CD8-positive, alpha-beta memory T cell (primary cell): ENCODE measurements at regions not wholly inside any gene's neighbourhood (a gene's known extent, or its start where the extent isn't known, plus 50 kb on each side); places are given as distances from the start of the nearest gene placed in this dataset.
A peak's percentile ranks its signal among the peaks of the same experiment; 100 is the strongest.

Source experiments
- CTCF ChIA-PET: fragments of 350-600 bp; sonication (Branson Sonifier 250); formaldehyde crosslinking; loops from one replicate; lab custom pipeline; 2021; ENCODE audit warnings: antibody characterized with exemption; lab: Charles Lee
- POLR2A ChIA-PET: fragments of 350-600 bp; sonication (Branson Sonifier 250); formaldehyde crosslinking; loops from one replicate; lab custom pipeline; 2021; ENCODE audit warnings: antibody characterized with exemption; lab: Charles Lee
- DNase-seq, 5 donors: peaks; one replicate each; pipeline versions ENCODE4 v3.0.0 to v3.0.0-alpha.2; 2020 to 2022; ENCODE audit warnings: mixed read lengths in 1 of 5
- H3K27ac ChIP-seq: one replicate; pipeline ENCODE4 v1.7.0; 2013; ENCODE audit warnings: low read depth, mild to moderate bottlenecking, low read length, moderate library complexity
- H3K27me3 ChIP-seq: 2 replicates; pipeline ENCODE4 v1.7.0; 2013; ENCODE audit warnings: low read length, mild to moderate bottlenecking; ENCODE audit not compliant: insufficient read depth, poor library complexity, severe bottlenecking
- H3K36me3 ChIP-seq: 2 replicates; pipeline ENCODE4 v1.7.0; 2013; ENCODE audit warnings: mild to moderate bottlenecking, low read length, moderate library complexity; ENCODE audit not compliant: insufficient read depth
- H3K4me1 ChIP-seq: 2 replicates; pipeline ENCODE4 v1.7.0; 2013; ENCODE audit warnings: mild to moderate bottlenecking, low read length, moderate library complexity; ENCODE audit not compliant: insufficient read depth
- H3K4me3 ChIP-seq: 2 replicates; pipeline ENCODE4 v1.7.0; 2013; ENCODE audit warnings: mild to moderate bottlenecking, low read length
- H3K9me3 ChIP-seq: 2 replicates; pipeline ENCODE4 v1.7.0; 2013; ENCODE audit warnings: mild to moderate bottlenecking, low read length
- H3K27ac Mint-ChIP-seq, 8 donors: one replicate each; pipeline ENCODE4 v1.8.0; 2020 to 2021; ENCODE audit warnings: mixed read lengths in 8 of 8, mild to moderate bottlenecking in 6 of 8, inconsistent platforms in 3 of 8, moderate library complexity in 3 of 8
- H3K27me3 Mint-ChIP-seq, 2 donors: one replicate each; pipeline ENCODE4 v1.8.0; 2020 to 2021; ENCODE audit warnings: mixed read lengths in 2 of 2, mild to moderate bottlenecking in 1 of 2, moderate library complexity in 1 of 2
- H3K36me3 Mint-ChIP-seq, 3 donors: one replicate each; pipeline ENCODE4 v1.8.0; 2020 to 2021; ENCODE audit warnings: mixed read lengths in 3 of 3, inconsistent platforms in 1 of 3, mild to moderate bottlenecking in 1 of 3
- H3K4me1 Mint-ChIP-seq, 3 donors: one replicate each; pipeline ENCODE4 v1.8.0; 2020 to 2021; ENCODE audit warnings: mixed read lengths in 3 of 3, inconsistent platforms in 1 of 3, mild to moderate bottlenecking in 1 of 3
- H3K4me3 Mint-ChIP-seq, 7 donors: one replicate each; pipeline ENCODE4 v1.8.0; 2020 to 2021; ENCODE audit warnings: mixed read lengths in 7 of 7, mild to moderate bottlenecking in 6 of 7, moderate library complexity in 4 of 7, inconsistent platforms in 2 of 7
- H3K9me3 Mint-ChIP-seq, 5 donors: one replicate each; pipeline ENCODE4 v1.8.0; 2020 to 2022; ENCODE audit warnings: mixed read lengths in 5 of 5, mild to moderate bottlenecking in 3 of 5, moderate library complexity in 2 of 5, inconsistent platforms in 1 of 5

- H3K4me3 Mint-ChIP-seq: no peak overlapping the region
- Histone ChIP-seq H3K27ac (no peak overlapping the region), H3K4me1 (no peaks in the 10 kb centered on the region), H3K4me3 (no peak overlapping the region), H3K27me3 (no peaks in the 10 kb centered on the region), H3K36me3 (no peaks in the 10 kb centered on the region), H3K9me3 (no peaks in the 10 kb centered on the region)
- no peaks in the 10 kb centered on the region for H3K9me3 Mint-ChIP-seq
- POLR2A ChIA-PET: no interaction called here
- H3K36me3 Mint-ChIP-seq: no peaks in the 10 kb centered on the region
- no peak overlapping the region for H3K27ac Mint-ChIP-seq
- no peaks in the 10 kb centered on the region for H3K4me1 Mint-ChIP-seq
- CTCF ChIA-PET: no interaction called here
- DNase-seq: no peak
- H3K27me3 Mint-ChIP-seq: peaks cover 0 to 2% of the 10 kb centered on the region in 2 donors
Observed at GRCh38 chr5:39826051-39826450, 401.3 kb upstream of the DAB2 start.

DNA sequence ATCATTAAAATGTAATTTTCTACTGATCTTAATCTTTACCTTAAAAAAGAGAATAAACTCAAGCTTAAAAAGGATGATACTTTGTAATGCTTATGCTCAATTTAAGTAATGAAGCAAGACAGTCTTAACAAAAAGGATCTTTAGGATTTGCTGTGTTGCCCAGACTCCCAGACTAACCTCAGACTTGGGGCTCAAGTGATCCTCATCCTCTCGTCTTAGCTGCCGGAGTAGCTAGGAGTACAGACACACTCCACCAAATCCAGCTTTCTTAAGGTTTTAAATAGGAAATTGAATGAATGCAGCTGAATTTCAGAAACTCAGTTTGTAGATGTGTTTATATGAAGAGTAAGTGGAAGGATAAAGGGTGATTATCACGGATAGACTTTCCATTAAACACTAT is 400.5 kb upstream of the DAB2 start:
- DNase-seq: no peak
- CTCF ChIA-PET: no interaction called here
- Mint-ChIP-seq H3K36me3 (no peaks in the 10 kb centered on the region), H3K9me3 (no peaks in the 10 kb centered on the region), H3K4me3 (no peak overlapping the region), H3K27ac (peak overlapping the region in 1 of 8 donors; percentile 48), H3K27me3 (peaks cover 0 to 2% of the 10 kb centered on the region in 2 donors), H3K4me1 (no peaks in the 10 kb centered on the region)
- no peaks in the 10 kb centered on the region for H3K27me3 ChIP-seq
- no peaks in the 10 kb centered on the region for H3K4me1 ChIP-seq
- no peaks in the 10 kb centered on the region for H3K9me3 ChIP-seq
- H3K27ac ChIP-seq: no peak overlapping the region
- no peak overlapping the region for H3K4me3 ChIP-seq
- POLR2A ChIA-PET: no interaction called here
- H3K36me3 ChIP-seq: no peaks in the 10 kb centered on the region

DNA sequence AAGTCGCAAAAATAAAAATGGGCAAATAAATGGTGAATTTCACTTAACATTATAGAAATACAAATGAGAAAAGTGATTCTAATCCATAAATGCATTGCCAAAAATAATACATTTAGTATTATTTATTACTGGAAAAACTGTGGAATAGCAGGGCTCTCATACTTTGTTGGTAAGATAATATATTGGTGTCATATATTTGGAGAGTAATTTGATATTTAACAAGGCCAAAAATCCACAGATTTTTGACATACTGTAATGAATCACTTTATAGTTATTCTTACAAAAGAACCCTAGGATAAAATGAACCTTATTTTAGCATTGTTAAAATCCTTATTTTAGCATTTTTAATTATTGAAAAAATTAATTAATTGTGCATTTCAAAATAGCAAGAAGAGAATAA is 397.2 kb upstream of the DAB2 start:
- no peaks in the 10 kb centered on the region for H3K36me3 Mint-ChIP-seq
- Histone ChIP-seq H3K36me3 (no peaks in the 10 kb centered on the region), H3K27ac (no peak overlapping the region), H3K4me1 (no peaks in the 10 kb centered on the region), H3K4me3 (no peak overlapping the region), H3K27me3 (no peaks in the 10 kb centered on the region), H3K9me3 (no peaks in the 10 kb centered on the region)
- H3K9me3 Mint-ChIP-seq: no peaks in the 10 kb centered on the region
- ChIA-PET POLR2A (no interaction called here), CTCF (no interaction called here)
- DNase-seq: no peak
- no peak overlapping the region for H3K4me3 Mint-ChIP-seq
- peaks cover 2 to 9% of the 10 kb centered on the region in 2 donors for H3K27me3 Mint-ChIP-seq
- H3K4me1 Mint-ChIP-seq: no peaks in the 10 kb centered on the region
- H3K27ac Mint-ChIP-seq: no peak overlapping the region

GRCh38 chr5:39816866-39817265 is 392.1 kb upstream of the DAB2 start:
- ChIA-PET CTCF (no interaction called here), POLR2A (no interaction called here)
- peaks cover 3 to 31% of the 10 kb centered on the region in 2 donors for H3K27me3 Mint-ChIP-seq
- no peak for DNase-seq
- H3K4me1 ChIP-seq: no peaks in the 10 kb centered on the region
- no peak overlapping the region for H3K4me3 Mint-ChIP-seq
- H3K9me3 ChIP-seq: no peaks in the 10 kb centered on the region
- H3K4me1 Mint-ChIP-seq: no peaks in the 10 kb centered on the region
- no peak overlapping the region for H3K27ac ChIP-seq
- H3K27ac Mint-ChIP-seq: no peak overlapping the region
- no peaks in the 10 kb centered on the region for H3K36me3 ChIP-seq
- no peaks in the 10 kb centered on the region for H3K36me3 Mint-ChIP-seq
- H3K4me3 ChIP-seq: no peak overlapping the region
- H3K9me3 Mint-ChIP-seq: no peaks in the 10 kb centered on the region
- no peaks in the 10 kb centered on the region for H3K27me3 ChIP-seq

GRCh38 chr5:39816156-39816845 is 391.5 kb upstream of the DAB2 start:
- POLR2A ChIA-PET: no interaction called here
- H3K4me3 Mint-ChIP-seq: no peak overlapping the region
- CTCF ChIA-PET: no interaction called here

DNA sequence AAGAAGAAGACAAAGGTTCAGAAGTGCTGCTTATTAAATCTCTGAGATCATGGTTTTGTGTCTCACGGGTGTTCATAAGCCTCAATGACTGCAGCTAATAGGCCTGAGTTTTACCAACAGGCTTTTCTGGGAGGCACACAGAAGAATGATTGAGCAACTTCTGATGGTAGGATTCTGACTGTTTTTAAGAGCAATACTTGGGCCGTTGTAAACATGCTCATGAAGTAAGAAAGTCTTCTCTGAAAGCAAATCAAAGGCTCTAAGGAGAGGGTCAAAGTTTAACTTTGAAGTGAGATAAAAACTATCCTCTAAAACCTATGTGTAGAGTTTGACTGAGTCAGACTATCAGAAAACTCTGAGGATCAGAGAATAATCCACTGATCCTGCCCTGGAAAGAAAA is 390.9 kb upstream of the DAB2 start:
- Mint-ChIP-seq H3K9me3 (no peaks in the 10 kb centered on the region), H3K4me3 (no peak overlapping the region), H3K36me3 (no peaks in the 10 kb centered on the region), H3K4me1 (no peaks in the 10 kb centered on the region), H3K27ac (no peak overlapping the region), H3K27me3 (peaks cover 3 to 31% of the 10 kb centered on the region in 2 donors)
- Histone ChIP-seq H3K4me1 (no peaks in the 10 kb centered on the region), H3K36me3 (no peaks in the 10 kb centered on the region), H3K9me3 (no peaks in the 10 kb centered on the region), H3K27me3 (no peaks in the 10 kb centered on the region), H3K4me3 (no peak overlapping the region), H3K27ac (no peak overlapping the region)
- CTCF ChIA-PET: no interaction called here
- no peak for DNase-seq
- POLR2A ChIA-PET: no interaction called here

More at GRCh38 chr5:39816156-39816845, 391.5 kb upstream of the DAB2 start:
- no peaks in the 10 kb centered on the region for H3K9me3 Mint-ChIP-seq
- no peaks in the 10 kb centered on the region for H3K36me3 ChIP-seq
- no peak overlapping the region for H3K4me3 ChIP-seq
- H3K27me3 Mint-ChIP-seq: peaks cover 3 to 31% of the 10 kb centered on the region in 2 donors
- H3K27me3 ChIP-seq: no peaks in the 10 kb centered on the region
- no peak for DNase-seq
- H3K27ac ChIP-seq: no peak overlapping the region
- H3K27ac Mint-ChIP-seq: no peak overlapping the region
- H3K9me3 ChIP-seq: no peaks in the 10 kb centered on the region
- no peaks in the 10 kb centered on the region for H3K4me1 ChIP-seq
- H3K36me3 Mint-ChIP-seq: no peaks in the 10 kb centered on the region
- H3K4me1 Mint-ChIP-seq: no peaks in the 10 kb centered on the region

DNA sequence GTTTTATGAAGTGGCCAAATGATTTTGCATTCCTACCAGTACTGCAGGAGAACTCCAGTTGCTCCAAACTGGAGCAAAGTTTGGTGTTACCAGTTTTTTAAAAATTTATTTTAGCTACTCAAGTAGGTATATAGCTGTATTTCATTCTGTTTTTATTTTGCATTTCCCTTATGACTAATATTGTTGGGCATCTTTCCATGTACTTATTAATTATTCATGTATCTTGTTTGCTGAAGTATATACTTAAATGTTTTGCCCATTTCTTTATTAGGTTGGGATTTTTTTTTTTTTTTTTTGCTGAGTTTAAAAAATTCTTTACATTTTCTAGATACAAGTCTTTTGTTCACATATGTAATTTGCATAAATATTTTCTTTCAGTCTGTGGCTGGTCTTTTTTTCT is 386.6 kb upstream of the DAB2 start:
- Histone ChIP-seq H3K4me3 (no peak overlapping the region), H3K4me1 (no peaks in the 10 kb centered on the region), H3K27me3 (no peaks in the 10 kb centered on the region), H3K27ac (no peak overlapping the region), H3K9me3 (no peaks in the 10 kb centered on the region), H3K36me3 (no peaks in the 10 kb centered on the region)
- no peak overlapping the region for H3K27ac Mint-ChIP-seq
- no peak for DNase-seq
- H3K4me3 Mint-ChIP-seq: no peak overlapping the region
- H3K9me3 Mint-ChIP-seq: no peaks in the 10 kb centered on the region
- H3K4me1 Mint-ChIP-seq: no peaks in the 10 kb centered on the region
- H3K36me3 Mint-ChIP-seq: no peaks in the 10 kb centered on the region
- ChIA-PET CTCF (no interaction called here), POLR2A (no interaction called here)
- peaks cover 7 to 22% of the 10 kb centered on the region in 2 donors for H3K27me3 Mint-ChIP-seq

GRCh38 chr5:39808656-39809055 is 383.9 kb upstream of the DAB2 start:
- ChIA-PET POLR2A (no interaction called here), CTCF (no interaction called here)
- no peak for DNase-seq
- H3K4me1 ChIP-seq: no peaks in the 10 kb centered on the region
- no peaks in the 10 kb centered on the region for H3K36me3 ChIP-seq
- H3K4me3 Mint-ChIP-seq: no peak overlapping the region
- no peaks in the 10 kb centered on the region for H3K9me3 ChIP-seq
- no peak overlapping the region for H3K27ac Mint-ChIP-seq
- H3K27me3 Mint-ChIP-seq: peaks cover 4 to 13% of the 10 kb centered on the region in 2 donors
- no peaks in the 10 kb centered on the region for H3K4me1 Mint-ChIP-seq
- no peaks in the 10 kb centered on the region for H3K27me3 ChIP-seq
- no peaks in the 10 kb centered on the region for H3K36me3 Mint-ChIP-seq
- no peaks in the 10 kb centered on the region for H3K9me3 Mint-ChIP-seq
- H3K27ac ChIP-seq: no peak overlapping the region
- H3K4me3 ChIP-seq: no peak overlapping the region
